ENCODE measurements at regions not wholly inside any gene's neighbourhood (a gene's known extent, or its start where the extent isn't known, plus 50 kb on each side); places are given as distances from the start of the nearest gene placed in this dataset.
"Not testable (repeated sequence)": the region's sequence is repeated elsewhere in the genome, so short reads cannot be mapped to it uniquely, and the experiment has no call there.

GRCh38 chr4:79164907-79165610, 160.8 kb downstream of the NAA11 start:
- WGBS, 3 donors, result 56 to 80% (median 77%) methylated on average over 4 of the region's 4 CpGs
- no peaks in the 10 kb centered on the region for H3K4me1 ChIP-seq
- no peaks in the 10 kb centered on the region for H3K36me3 ChIP-seq (ENCODE audit: insufficient read depth in 1 of 2, low read depth in 1 of 2)
- no peak for TF ChIP-seq CTCF (IDR thresholded peaks at IDR 0.05)
- no peaks in the 10 kb centered on the region for H3K9me3 ChIP-seq
- H3K4me3 ChIP-seq, result no peak overlapping the region
- intact Hi-C loops (cut with DNase I), result no loop called here
- H3K27ac ChIP-seq, result no peak overlapping the region
- DNase-seq, result no peak
- no peaks in the 10 kb centered on the region for H3K27me3 ChIP-seq (ENCODE audit: insufficient read depth in 3 of 3, low read length in 2 of 3)
- no peak for ATAC-seq

GRCh38 chr4:79163981-79164490, 161.8 kb downstream of the NAA11 start:
- Histone ChIP-seq H3K4me1 (no peaks in the 10 kb centered on the region), H3K9me3 (no peaks in the 10 kb centered on the region), H3K27me3 (ENCODE audit: insufficient read depth in 3 of 3, low read length in 2 of 3) (no peaks in the 10 kb centered on the region), H3K27ac (no peak overlapping the region), H3K4me3 (no peak overlapping the region), H3K36me3 (ENCODE audit: insufficient read depth in 1 of 2, low read depth in 1 of 2) (no peaks in the 10 kb centered on the region)
- intact Hi-C loops (cut with DNase I), result no loop called here
- no peak for ATAC-seq
- WGBS, 3 donors, result 83 to 90% (median 89%) methylated on average over 4 of the region's 4 CpGs
- no peak for TF ChIP-seq CTCF (IDR thresholded peaks at IDR 0.05)
- no peak for DNase-seq

GRCh38 chr4:79160962-79161361, 164.9 kb downstream of the NAA11 start:
- H3K27ac ChIP-seq, result no peak overlapping the region
- intact Hi-C loops (cut with DNase I), result no loop called here
- TF ChIP-seq CTCF (IDR thresholded peaks at IDR 0.05), result no peak
- no peaks in the 10 kb centered on the region for H3K9me3 ChIP-seq
- no peaks in the 10 kb centered on the region for H3K4me1 ChIP-seq
- ATAC-seq (no peak), DNase-seq (no peak)
- H3K4me3 ChIP-seq, result no peak overlapping the region
- H3K36me3 ChIP-seq (ENCODE audit: insufficient read depth in 1 of 2, low read depth in 1 of 2), result no peaks in the 10 kb centered on the region
- no peaks in the 10 kb centered on the region for H3K27me3 ChIP-seq (ENCODE audit: insufficient read depth in 3 of 3, low read length in 2 of 3)
- 92 to 97% (median 94%) methylated on average over 2 of the region's 2 CpGs for WGBS, 3 donors

- H3K4me1 ChIP-seq; H3K27me3 ChIP-seq (ENCODE audit: insufficient read depth in 3 of 3, low read length in 2 of 3): not testable (repeated sequence)
Measured at GRCh38 chr4:79158705-79159104, 167.2 kb downstream of the NAA11 start.

GRCh38 chr4:79155336-79155735, 170.5 kb downstream of the NAA11 start:
- Histone ChIP-seq H3K27me3 (ENCODE audit: insufficient read depth in 3 of 3, low read length in 2 of 3) (no peaks in the 10 kb centered on the region), H3K4me1 (no peaks in the 10 kb centered on the region), H3K27ac (no peak overlapping the region), H3K9me3 (peaks cover 6% of the 10 kb centered on the region), H3K36me3 (ENCODE audit: insufficient read depth in 1 of 2, low read depth in 1 of 2) (no peaks in the 10 kb centered on the region), H3K4me3 (no peak overlapping the region)
- DNase-seq (no peak), ATAC-seq (no peak)
- WGBS, 3 donors, result 19 to 24% (median 23%) methylated on average over 3 of the region's 3 CpGs
- no peak for TF ChIP-seq CTCF (IDR thresholded peaks at IDR 0.05)
- intact Hi-C loops (cut with DNase I), result no loop called here

More at GRCh38 chr4:79158705-79159104, 167.2 kb downstream of the NAA11 start:
- H3K4me3 ChIP-seq; H3K27ac ChIP-seq; H3K36me3 ChIP-seq (ENCODE audit: insufficient read depth in 1 of 2, low read depth in 1 of 2); DNase-seq; intact Hi-C loops (cut with DNase I); H3K9me3 ChIP-seq; ATAC-seq: not testable (repeated sequence)
- 95 to 96% (median 96%) methylated on average over 2 of the region's 2 CpGs for WGBS, 3 donors
